Mesendoderm (in vitro differentiated cells): ENCODE measurements at regions not wholly inside any gene's neighbourhood (a gene's known extent, or its start where the extent isn't known, plus 50 kb on each side); places are given as distances from the start of the nearest gene placed in this dataset.

ENCODE experiments used
- DNase-seq: peaks from one replicate; pipeline ENCODE4 v3.0.0; 2013
- H2AK5ac ChIP-seq: 2 replicates; pipeline ENCODE4 v1.6.1; 2013; ENCODE audit warnings: low read length, inconsistent platforms
- H2BK120ac ChIP-seq: 2 replicates; pipeline ENCODE4 v1.6.1; 2013; ENCODE audit warnings: low read depth, mild to moderate bottlenecking, low read length, moderate library complexity, mixed read lengths
- H2BK15ac ChIP-seq: replicated peaks from 2 replicates; pipeline ENCODE4 v1.6.1; 2013; ENCODE audit warnings: low read depth, mild to moderate bottlenecking, moderate library complexity
- H2BK5ac ChIP-seq: 2 replicates; pipeline ENCODE4 v1.6.1; 2013; ENCODE audit warnings: low read length, inconsistent platforms
- H3K18ac ChIP-seq: 2 replicates; pipeline ENCODE4 v1.6.1; 2013; ENCODE audit warnings: mild to moderate bottlenecking, low read length, mixed read lengths
- H3K23ac ChIP-seq: one replicate; pipeline ENCODE4 v1.6.1; 2013; ENCODE audit warnings: low read length
- H3K27ac ChIP-seq: 2 replicates; pipeline ENCODE4 v1.5.1; 2013; ENCODE audit warnings: low read depth, mild to moderate bottlenecking, inconsistent platforms, low read length, moderate library complexity
- H3K27me3 ChIP-seq: 2 replicates; pipeline ENCODE4 v1.6.1; 2013; ENCODE audit warnings: low read length, control low read depth, mild to moderate bottlenecking, inconsistent platforms; ENCODE audit not compliant: insufficient read depth, poor library complexity
- H3K36me3 ChIP-seq: 2 replicates; pipeline ENCODE4 v1.6.1; 2013; ENCODE audit warnings: low read length, inconsistent platforms; ENCODE audit not compliant: control insufficient read depth, insufficient read depth
- H3K4ac ChIP-seq: one replicate; pipeline ENCODE4 v1.6.1; 2013; ENCODE audit warnings: low read depth, mild to moderate bottlenecking, low read length, moderate library complexity
- H3K4me1 ChIP-seq: 2 replicates; pipeline ENCODE4 v1.6.1; 2013; ENCODE audit warnings: low read depth, low read length, inconsistent platforms; ENCODE audit not compliant: control insufficient read depth
- H3K4me2 ChIP-seq: 2 replicates; pipeline ENCODE4 v1.6.1; 2013; ENCODE audit warnings: low read length
- H3K4me3 ChIP-seq: 2 replicates; pipeline ENCODE4 v1.5.1; 2013; ENCODE audit warnings: mild to moderate bottlenecking, low read length
- H3K56ac ChIP-seq: one replicate; pipeline ENCODE4 v1.6.1; 2013; ENCODE audit warnings: low read length
- H3K79me1 ChIP-seq: 2 replicates; pipeline ENCODE4 v1.6.1; 2013; ENCODE audit warnings: low read length, inconsistent platforms
- H3K79me2 ChIP-seq: 2 replicates; pipeline ENCODE4 v1.6.1; 2013; ENCODE audit warnings: mild to moderate bottlenecking, low read length; ENCODE audit not compliant: control insufficient read depth, insufficient read depth
- H3K9ac ChIP-seq: 2 replicates; pipeline ENCODE4 v1.6.1; 2013; ENCODE audit warnings: low read length, inconsistent platforms
- H4K5ac ChIP-seq: one replicate; pipeline ENCODE4 v1.6.1; 2013; ENCODE audit warnings: low read length
- H4K8ac ChIP-seq: one replicate; pipeline ENCODE4 v1.6.1; 2013; ENCODE audit warnings: low read depth, mild to moderate bottlenecking, control low read depth, low read length, moderate library complexity
- whole genome bisulfite sequencing: extraction: QIAGEN DNeasy Blood & Tissue Kit; methylation state at CpG from one replicate; pipeline ENCODE4 v1.1.7; 2013; ENCODE audit warnings: low lambda C conversion rate, missing lambda C conversion rate; ENCODE audit not compliant: insufficient coverage; ENCODE audit errors: extremely low coverage; 5-methylcytosine and 5-hydroxymethylcytosine counted together

DNA sequence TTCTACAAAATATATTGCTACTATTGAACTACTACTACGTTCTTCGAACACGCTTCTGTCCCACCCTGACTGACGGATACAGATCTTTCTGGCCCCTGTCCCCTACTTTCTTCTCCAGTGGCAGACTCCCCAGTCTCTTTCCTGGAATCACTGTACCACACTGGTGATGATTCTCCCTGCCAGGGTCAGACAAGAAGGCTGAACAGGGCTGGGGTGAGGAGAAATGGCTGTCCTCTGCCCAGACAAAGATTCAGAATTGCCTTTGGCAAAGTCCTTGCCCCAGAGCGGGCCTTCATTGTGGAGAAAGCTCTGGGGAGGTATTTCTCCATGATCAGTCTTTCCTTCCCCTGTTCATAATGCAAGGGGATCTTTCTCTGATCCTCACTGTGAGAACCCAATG is 1417.1 kb downstream of the BRD1 start:
- Histone ChIP-seq H3K36me3 (no peaks in the 10 kb centered on the region), H3K56ac (no peak overlapping the region), H3K18ac (no peak overlapping the region), H3K4ac (no peak overlapping the region), H4K8ac (no peak overlapping the region), H2BK15ac (no peak overlapping the region), H3K23ac (no peak overlapping the region), H2BK120ac (no peak overlapping the region), H2BK5ac (no peak overlapping the region), H2AK5ac (no peak overlapping the region), H3K4me3 (no peak overlapping the region), H3K79me2 (no peaks in the 10 kb centered on the region), H3K79me1 (no peaks in the 10 kb centered on the region), H3K27ac (no peak overlapping the region), H4K5ac (no peak overlapping the region), H3K9ac (no peak overlapping the region), H3K4me2 (no peak overlapping the region), H3K27me3 (no peaks in the 10 kb centered on the region), H3K4me1 (peaks cover under 1% of the 10 kb centered on the region)
- no peak for DNase-seq
- WGBS: no CpG with 5 or more reads among the region's 5 CpGs

DNA sequence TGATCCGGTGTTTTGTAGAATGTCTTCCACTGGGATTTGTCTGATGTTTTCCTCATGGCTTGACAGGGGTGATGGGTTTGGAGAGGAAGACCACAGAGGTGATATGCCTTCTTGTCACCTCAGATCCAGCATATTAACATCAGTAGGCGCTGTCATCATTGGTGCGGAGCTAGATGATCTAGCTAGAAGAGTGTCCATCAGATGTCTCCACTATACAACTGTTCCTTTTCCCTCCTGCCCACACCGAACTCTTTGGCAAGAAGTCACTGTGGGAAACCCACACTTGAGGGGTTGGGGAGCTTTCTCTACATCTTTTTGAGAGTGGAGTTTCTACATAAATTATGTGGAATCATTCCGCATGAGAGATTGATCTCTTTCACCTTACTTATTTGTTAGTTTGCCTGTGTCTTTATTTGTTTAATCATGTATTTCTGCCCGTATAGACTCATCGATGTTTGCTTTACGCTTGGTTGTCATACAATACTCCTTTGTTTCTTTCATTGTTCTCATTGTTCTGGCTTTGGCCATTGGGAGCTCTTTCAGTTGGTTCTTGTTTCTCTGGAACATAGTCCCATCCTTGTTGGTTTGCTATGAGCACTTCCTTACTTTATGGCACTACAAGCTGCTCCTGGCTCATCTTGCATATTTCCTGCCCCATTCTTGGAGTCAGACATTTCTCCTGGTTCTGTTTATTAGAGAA is 1420.3 kb downstream of the BRD1 start:
- no peak overlapping the region for H3K4me3 ChIP-seq
- no peak for DNase-seq
- no peak overlapping the region for H4K5ac ChIP-seq
- H3K36me3 ChIP-seq: no peaks in the 10 kb centered on the region
- no peak overlapping the region for H3K18ac ChIP-seq
- no peaks in the 10 kb centered on the region for H3K79me2 ChIP-seq
- no peak overlapping the region for H3K9ac ChIP-seq
- no peak overlapping the region for H2BK5ac ChIP-seq
- H3K23ac ChIP-seq: no peak overlapping the region
- no peaks in the 10 kb centered on the region for H3K27me3 ChIP-seq
- H3K4me2 ChIP-seq: no peak overlapping the region
- no peaks in the 10 kb centered on the region for H3K79me1 ChIP-seq
- H3K4ac ChIP-seq: no peak overlapping the region
- H2AK5ac ChIP-seq: no peak overlapping the region
- H3K56ac ChIP-seq: no peak overlapping the region
- H2BK120ac ChIP-seq: no peak overlapping the region
- no peaks in the 10 kb centered on the region for H3K4me1 ChIP-seq
- WGBS: no CpG with 5 or more reads among the region's 8 CpGs
- no peak overlapping the region for H4K8ac ChIP-seq
- no peak overlapping the region for H3K27ac ChIP-seq
- H2BK15ac ChIP-seq: no peak overlapping the region

DNA sequence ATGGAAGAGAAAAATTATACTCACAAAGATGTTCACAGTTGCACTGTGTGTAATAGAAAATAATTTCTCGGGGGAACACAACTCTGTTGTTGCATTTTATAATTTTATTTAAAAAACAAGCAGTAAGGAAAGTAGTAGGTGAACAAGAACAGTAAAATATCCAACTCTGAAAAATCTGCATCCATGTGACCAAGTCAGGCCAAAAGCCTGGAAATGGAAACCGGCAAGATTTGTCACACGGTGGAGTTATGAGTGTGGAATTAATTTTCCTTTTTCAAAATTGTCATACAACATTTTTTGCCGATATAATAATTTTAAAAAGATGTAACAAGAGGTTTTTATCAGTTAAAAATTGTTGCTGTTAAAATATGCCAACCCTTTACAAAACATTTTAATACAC is 1421.5 kb downstream of the BRD1 start:
- H2BK5ac ChIP-seq: no peak overlapping the region
- no peak overlapping the region for H2AK5ac ChIP-seq
- H3K4ac ChIP-seq: no peak overlapping the region
- no peaks in the 10 kb centered on the region for H3K36me3 ChIP-seq
- no peak overlapping the region for H3K4me3 ChIP-seq
- no peaks in the 10 kb centered on the region for H3K79me1 ChIP-seq
- H3K4me1 ChIP-seq: no peaks in the 10 kb centered on the region
- no peak overlapping the region for H3K56ac ChIP-seq
- H3K27me3 ChIP-seq: no peaks in the 10 kb centered on the region
- H2BK120ac ChIP-seq: no peak overlapping the region
- H2BK15ac ChIP-seq: no peak overlapping the region
- DNase-seq: no peak
- no peaks in the 10 kb centered on the region for H3K79me2 ChIP-seq
- no peak overlapping the region for H3K23ac ChIP-seq
- H3K4me2 ChIP-seq: no peak overlapping the region
- no peak overlapping the region for H4K8ac ChIP-seq
- H4K5ac ChIP-seq: no peak overlapping the region
- no peak overlapping the region for H3K9ac ChIP-seq
- no peak overlapping the region for H3K18ac ChIP-seq
- no peak overlapping the region for H3K27ac ChIP-seq
- WGBS: no CpG with 5 or more reads among the region's 4 CpGs

DNA sequence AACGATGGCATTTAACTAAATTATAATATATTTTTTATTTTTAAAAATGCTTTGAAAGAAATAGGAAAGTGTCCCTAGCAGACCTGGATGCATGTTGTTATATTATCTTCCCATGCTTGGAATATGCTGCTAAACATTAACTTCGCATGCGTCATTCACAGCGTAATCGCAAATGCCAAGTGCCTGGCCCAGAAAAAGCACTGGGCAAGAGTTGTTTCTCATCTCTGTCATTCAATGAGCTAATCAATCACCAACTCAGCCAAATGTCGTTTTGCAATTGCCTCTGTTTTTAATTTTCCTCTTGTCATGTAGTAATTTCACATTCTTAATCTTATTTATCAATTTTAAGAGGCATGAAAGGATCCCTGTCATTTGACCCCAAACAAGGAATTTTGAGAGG is 1421.9 kb downstream of the BRD1 start:
- no peak overlapping the region for H4K8ac ChIP-seq
- no peak overlapping the region for H3K23ac ChIP-seq
- H2BK15ac ChIP-seq: no peak overlapping the region
- no peak for DNase-seq
- H3K56ac ChIP-seq: no peak overlapping the region
- no peaks in the 10 kb centered on the region for H3K36me3 ChIP-seq
- H3K9ac ChIP-seq: no peak overlapping the region
- H3K4me1 ChIP-seq: no peaks in the 10 kb centered on the region
- 100% methylated on average over 1 of the region's 6 CpGs for WGBS
- H3K18ac ChIP-seq: no peak overlapping the region
- no peak overlapping the region for H3K4me3 ChIP-seq
- no peaks in the 10 kb centered on the region for H3K27me3 ChIP-seq
- no peak overlapping the region for H4K5ac ChIP-seq
- H3K79me2 ChIP-seq: no peaks in the 10 kb centered on the region
- H3K4me2 ChIP-seq: no peak overlapping the region
- H2BK5ac ChIP-seq: no peak overlapping the region
- H2AK5ac ChIP-seq: no peak overlapping the region
- no peak overlapping the region for H2BK120ac ChIP-seq
- H3K4ac ChIP-seq: no peak overlapping the region
- no peaks in the 10 kb centered on the region for H3K79me1 ChIP-seq
- no peak overlapping the region for H3K27ac ChIP-seq

DNA sequence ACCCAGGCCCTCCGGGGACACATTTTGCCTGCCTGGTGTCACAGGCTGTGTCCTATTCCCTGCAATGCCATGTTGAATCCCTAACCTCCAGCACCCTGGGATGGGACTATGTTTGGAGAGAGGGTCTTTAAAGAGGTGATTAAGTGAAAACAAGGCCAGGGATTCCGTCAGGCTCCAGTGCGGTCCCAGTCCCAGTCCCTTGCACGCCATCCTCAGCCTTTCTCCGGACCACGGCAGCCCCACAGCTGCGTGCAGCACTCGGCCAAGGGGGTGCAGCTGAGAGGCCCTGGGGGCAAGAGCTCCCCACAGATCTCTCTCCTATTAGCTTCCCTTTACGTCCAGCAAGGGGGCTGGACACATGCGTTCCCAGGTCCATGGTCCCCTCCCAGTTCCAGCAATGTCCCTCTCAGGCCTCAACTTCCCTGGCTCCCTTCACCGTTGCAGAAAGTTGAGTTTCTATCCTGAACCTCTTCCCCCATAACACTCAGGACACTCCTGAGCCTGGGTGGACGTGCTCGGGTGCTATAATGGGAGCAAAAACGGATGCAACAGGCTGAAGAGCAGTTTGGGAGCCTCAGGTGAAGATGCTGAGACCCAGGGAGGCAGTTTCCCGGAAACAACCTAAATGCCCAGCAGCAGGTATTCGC is 1422.7 kb downstream of the BRD1 start:
- Histone ChIP-seq H2BK120ac (no peak overlapping the region), H3K79me2 (no peaks in the 10 kb centered on the region), H3K4ac (no peak overlapping the region), H4K5ac (no peak overlapping the region), H3K27ac (no peak overlapping the region), H3K23ac (no peak overlapping the region), H4K8ac (no peak overlapping the region), H3K18ac (no peak overlapping the region), H3K36me3 (no peaks in the 10 kb centered on the region), H3K4me3 (no peak overlapping the region), H3K27me3 (no peaks in the 10 kb centered on the region), H2BK15ac (no peak overlapping the region), H3K79me1 (no peaks in the 10 kb centered on the region), H3K56ac (no peak overlapping the region), H3K4me1 (no peaks in the 10 kb centered on the region), H2AK5ac (no peak overlapping the region), H2BK5ac (no peak overlapping the region), H3K9ac (no peak overlapping the region), H3K4me2 (no peak overlapping the region)
- WGBS: no CpG with 5 or more reads among the region's 16 CpGs
- DNase-seq: no peak
